ENCODE measurements at regions not wholly inside any gene's neighbourhood (a gene's known extent, or its start where the extent isn't known, plus 50 kb on each side); places are given as distances from the start of the nearest gene placed in this dataset.

DNA sequence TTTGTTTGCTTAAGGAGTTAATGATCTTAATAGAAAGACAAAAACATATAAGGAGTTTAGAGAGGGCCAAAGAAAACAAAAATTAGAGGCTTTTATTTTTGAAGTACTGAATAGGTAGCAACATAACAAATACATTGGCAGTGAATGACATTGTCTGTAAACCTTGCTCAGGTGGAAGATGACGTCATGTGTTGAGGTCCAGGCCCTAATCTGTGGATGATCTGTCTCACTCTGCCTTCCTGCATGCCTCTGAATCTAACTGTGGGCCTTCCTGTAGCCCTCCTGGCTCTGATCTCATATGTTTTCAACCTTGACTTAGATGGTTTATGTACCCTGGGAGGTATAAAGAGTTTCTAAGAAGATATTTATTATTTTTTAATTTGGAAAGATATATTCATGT is 58.1 kb upstream of the DYNAP start:
- DNase-seq, result no peak
